BE2C (cell line): ENCODE measurements at regions not wholly inside any gene's neighbourhood (a gene's known extent, or its start where the extent isn't known, plus 50 kb on each side); places are given as distances from the start of the nearest gene placed in this dataset.

ENCODE experiments used
- DNase-seq: peaks from one replicate; pipeline ENCODE4 v3.0.0-alpha.2; 2020
- H3K27me3 ChIP-seq: fragments of 250-450 bp; sonication (Bioruptor Pico); 2 replicates; pipeline ENCODE4 v1.5.1; 2020; ENCODE audit warnings: mild to moderate bottlenecking
- H3K36me3 ChIP-seq: fragments of 250-450 bp; sonication (Bioruptor Pico); 2 replicates; pipeline ENCODE4 v1.5.1; 2020; ENCODE audit warnings: mild to moderate bottlenecking
- H3K4me1 ChIP-seq: fragments of 250-450 bp; sonication (Bioruptor Pico); 2 replicates; pipeline ENCODE4 v1.5.1; 2020
- H3K4me3 ChIP-seq: 2 replicates; pipeline ENCODE4 v1.5.1; 2011; ENCODE audit warnings: low read depth, low read length
- H3K9me3 ChIP-seq: fragments of 250-450 bp; sonication (Bioruptor Pico); 2 replicates; pipeline ENCODE4 v1.5.1; 2020
- CTCF ChIP-seq: IDR thresholded peaks from 2 replicates; pipeline ENCODE4 v1.5.1; 2012; ENCODE audit warnings: mild to moderate bottlenecking, low read depth, low read length

- no peaks in the 10 kb centered on the region for H3K9me3 ChIP-seq
- no peaks in the 10 kb centered on the region for H3K4me1 ChIP-seq
- H3K27me3 ChIP-seq = no peaks in the 10 kb centered on the region
- no peak for TF ChIP-seq CTCF
- no peaks in the 10 kb centered on the region for H3K36me3 ChIP-seq
- no peak overlapping the region for H3K4me3 ChIP-seq
- DNase-seq = no peak
Measured at GRCh38 chr1:81129366-81129765, 671.4 kb upstream of the ADGRL2 start.

DNA sequence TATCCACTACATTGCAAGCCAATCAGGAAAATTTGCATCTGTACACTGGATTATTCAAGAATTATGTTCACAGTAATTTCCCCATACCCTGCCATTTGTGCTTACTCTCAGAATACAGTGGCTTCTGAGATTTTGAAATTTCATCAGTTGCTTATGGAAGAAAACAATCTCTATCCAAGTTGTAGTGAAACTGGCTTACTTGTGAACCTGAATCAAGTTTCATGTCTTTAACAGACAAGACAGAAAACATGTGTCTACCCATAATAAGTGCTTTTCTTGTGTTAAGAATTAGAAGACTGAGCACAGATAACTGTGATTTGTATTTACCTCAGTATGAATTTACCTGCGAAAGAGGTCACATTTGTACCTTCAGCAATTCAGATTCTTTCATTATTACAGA lies 672.7 kb upstream of the ADGRL2 start:
- TF ChIP-seq CTCF = no peak
- Histone ChIP-seq H3K4me1 (no peaks in the 10 kb centered on the region), H3K4me3 (no peak overlapping the region), H3K36me3 (no peaks in the 10 kb centered on the region), H3K27me3 (no peaks in the 10 kb centered on the region), H3K9me3 (no peaks in the 10 kb centered on the region)
- DNase-seq = no peak

DNA sequence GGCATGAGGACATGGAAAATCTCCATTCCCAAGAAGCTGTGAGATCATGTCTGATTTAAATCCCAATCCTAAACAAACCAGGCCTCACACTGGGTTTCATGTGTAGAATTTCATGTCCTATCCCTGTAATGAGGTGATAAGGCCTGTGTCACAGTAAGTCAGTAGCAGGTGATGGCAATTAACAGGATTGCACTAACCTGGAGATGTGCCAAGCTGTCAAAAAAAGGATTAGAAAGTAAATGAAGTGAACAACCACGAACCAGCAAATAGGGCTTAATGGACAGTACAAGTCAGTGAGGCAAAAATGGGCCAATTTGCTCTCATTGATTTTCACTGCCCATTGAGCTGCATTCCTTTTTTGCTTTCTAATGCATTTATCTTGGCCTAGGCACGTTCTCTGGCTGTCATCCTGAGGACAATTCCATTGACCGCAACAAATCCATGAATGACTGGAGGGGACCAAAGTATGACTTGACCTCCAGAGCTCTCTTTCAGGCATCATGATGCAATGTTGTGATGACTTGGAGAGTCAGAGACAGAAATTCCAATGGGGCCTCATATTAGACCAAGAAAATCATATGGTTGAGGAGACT lies 673.6 kb upstream of the ADGRL2 start:
- no peak for DNase-seq
- TF ChIP-seq CTCF = no peak

GRCh38 chr1:81125672-81126071 lies 675.1 kb upstream of the ADGRL2 start:
- Histone ChIP-seq H3K4me1 (no peaks in the 10 kb centered on the region), H3K36me3 (no peaks in the 10 kb centered on the region), H3K4me3 (no peak overlapping the region), H3K27me3 (no peaks in the 10 kb centered on the region), H3K9me3 (no peaks in the 10 kb centered on the region)
- no peak for DNase-seq
- no peak for TF ChIP-seq CTCF

More for the DNA sequence above, 673.6 kb upstream of the ADGRL2 start:
- Histone ChIP-seq H3K4me3 (no peak overlapping the region), H3K36me3 (no peaks in the 10 kb centered on the region), H3K9me3 (no peaks in the 10 kb centered on the region), H3K27me3 (no peaks in the 10 kb centered on the region), H3K4me1 (no peaks in the 10 kb centered on the region)

- no peak for DNase-seq
- H3K36me3 ChIP-seq = no peaks in the 10 kb centered on the region
- H3K9me3 ChIP-seq = no peaks in the 10 kb centered on the region
- H3K4me1 ChIP-seq = no peaks in the 10 kb centered on the region
- H3K27me3 ChIP-seq = no peaks in the 10 kb centered on the region
- no peak for TF ChIP-seq CTCF
- no peak overlapping the region for H3K4me3 ChIP-seq
Measured at GRCh38 chr1:81121306-81121705, 679.4 kb upstream of the ADGRL2 start.

- Histone ChIP-seq H3K27me3 (no peaks in the 10 kb centered on the region), H3K36me3 (no peaks in the 10 kb centered on the region), H3K4me3 (no peak overlapping the region), H3K4me1 (no peaks in the 10 kb centered on the region), H3K9me3 (no peaks in the 10 kb centered on the region)
- no peak for DNase-seq
- TF ChIP-seq CTCF = no peak
Measured at GRCh38 chr1:81119319-81119718, 681.4 kb upstream of the ADGRL2 start.
